GM21737 (cell line): ENCODE measurements at regions not wholly inside any gene's neighbourhood (a gene's known extent, or its start where the extent isn't known, plus 50 kb on each side); places are given as distances from the start of the nearest gene placed in this dataset.

Experiments
- ATAC-seq: cut with Tn5 transposase; IDR thresholded peaks from one replicate; pipeline ENCODE4 v1.9.1; 2021; ENCODE audit warnings: mild to moderate bottlenecking, moderate library complexity; ENCODE audit not compliant: unreplicated experiment

DNA sequence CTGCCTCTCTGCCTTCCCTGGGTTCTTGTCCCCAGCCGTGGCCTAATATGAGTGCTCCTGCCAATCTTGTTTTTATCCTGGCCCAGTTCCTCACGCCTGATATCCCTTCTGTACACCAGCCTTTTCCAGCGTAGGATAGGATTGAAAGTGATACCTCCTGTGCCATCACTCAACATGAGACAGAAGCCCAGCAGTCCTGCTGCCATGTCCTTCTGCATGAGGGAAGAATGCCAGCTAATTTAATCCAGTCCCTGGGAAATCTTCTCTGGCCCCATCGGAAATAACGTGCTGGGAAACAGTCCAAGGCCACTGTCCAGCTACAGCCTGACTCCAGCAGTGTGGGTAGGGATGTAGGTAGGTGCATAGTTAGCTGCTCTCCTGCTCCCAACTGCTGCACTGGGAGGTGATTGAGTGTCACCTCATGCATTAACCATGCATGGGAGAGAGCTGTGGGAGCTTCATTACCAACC lies 92.0 kb upstream of the TPM1 start:
- ATAC-seq, result no peak

- no peak for ATAC-seq
Measured at GRCh38 chr15:62951481-62951880, 91.1 kb upstream of the TPM1 start.

DNA sequence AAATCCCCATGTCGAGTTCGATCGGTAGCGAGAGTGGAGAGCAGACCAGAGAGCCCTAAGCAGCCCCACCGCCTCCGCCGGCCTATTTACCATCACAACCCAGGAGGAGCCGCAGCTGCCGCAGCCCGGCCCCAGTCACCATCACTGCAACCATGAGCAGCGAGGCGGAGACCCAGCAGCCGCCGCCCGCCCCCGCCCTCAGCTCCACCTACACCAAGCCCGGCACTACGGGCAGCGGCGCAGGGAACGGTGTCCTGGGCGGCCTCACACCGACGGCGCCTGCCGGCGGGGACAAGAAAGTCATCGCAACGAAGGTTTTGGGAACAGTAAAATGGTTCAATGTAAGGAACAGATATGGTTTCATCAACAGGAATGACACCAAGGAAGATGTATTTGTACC lies 89.5 kb upstream of the TPM1 start:
- ATAC-seq, result no peak

DNA sequence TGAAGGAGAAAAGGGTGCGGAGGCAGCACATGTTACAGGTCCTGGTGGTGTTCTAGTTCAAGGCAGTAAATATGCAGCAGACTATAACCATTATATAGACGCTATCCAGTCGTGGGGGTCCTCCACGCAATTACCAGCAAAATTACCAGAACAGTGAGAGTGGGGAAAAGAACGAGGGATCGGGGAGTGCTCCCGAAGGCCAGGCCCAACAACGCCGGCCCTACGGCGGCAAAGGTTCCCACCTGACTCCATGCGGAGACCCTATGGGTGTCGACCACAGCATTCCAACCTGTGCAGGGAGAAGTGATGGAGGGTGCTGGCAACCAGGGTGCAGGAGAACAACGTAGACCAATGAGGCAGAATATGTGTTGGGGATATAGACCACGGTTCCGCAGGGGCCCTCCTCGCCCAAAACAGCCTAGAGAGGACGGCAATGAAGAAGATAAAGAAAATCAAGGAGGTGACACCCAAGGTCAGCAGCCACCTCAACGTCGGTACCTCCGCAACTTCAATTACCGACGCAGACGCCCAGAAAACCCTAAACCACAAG lies 89.0 kb upstream of the TPM1 start:
- no peak for ATAC-seq

DNA sequence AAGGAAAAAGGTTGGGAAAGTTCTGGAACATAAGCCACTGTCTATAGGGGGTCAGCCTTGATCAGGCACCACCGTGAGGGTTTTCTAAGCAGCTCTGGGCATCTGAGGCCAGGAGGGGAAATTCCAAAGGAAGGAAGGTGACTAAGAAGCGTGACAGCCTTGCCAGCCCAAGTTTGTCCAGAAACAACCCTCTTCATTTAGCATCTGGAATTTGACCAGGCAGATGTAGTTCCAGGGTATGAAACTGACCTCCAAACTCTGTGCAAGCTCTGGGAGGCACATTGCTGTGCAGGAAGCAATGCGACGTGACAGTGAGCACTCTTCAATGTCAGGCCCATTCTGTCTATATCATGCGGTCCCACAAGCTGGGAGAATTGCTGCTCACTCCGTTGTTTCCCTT lies 85.4 kb upstream of the TPM1 start:
- no peak for ATAC-seq

DNA sequence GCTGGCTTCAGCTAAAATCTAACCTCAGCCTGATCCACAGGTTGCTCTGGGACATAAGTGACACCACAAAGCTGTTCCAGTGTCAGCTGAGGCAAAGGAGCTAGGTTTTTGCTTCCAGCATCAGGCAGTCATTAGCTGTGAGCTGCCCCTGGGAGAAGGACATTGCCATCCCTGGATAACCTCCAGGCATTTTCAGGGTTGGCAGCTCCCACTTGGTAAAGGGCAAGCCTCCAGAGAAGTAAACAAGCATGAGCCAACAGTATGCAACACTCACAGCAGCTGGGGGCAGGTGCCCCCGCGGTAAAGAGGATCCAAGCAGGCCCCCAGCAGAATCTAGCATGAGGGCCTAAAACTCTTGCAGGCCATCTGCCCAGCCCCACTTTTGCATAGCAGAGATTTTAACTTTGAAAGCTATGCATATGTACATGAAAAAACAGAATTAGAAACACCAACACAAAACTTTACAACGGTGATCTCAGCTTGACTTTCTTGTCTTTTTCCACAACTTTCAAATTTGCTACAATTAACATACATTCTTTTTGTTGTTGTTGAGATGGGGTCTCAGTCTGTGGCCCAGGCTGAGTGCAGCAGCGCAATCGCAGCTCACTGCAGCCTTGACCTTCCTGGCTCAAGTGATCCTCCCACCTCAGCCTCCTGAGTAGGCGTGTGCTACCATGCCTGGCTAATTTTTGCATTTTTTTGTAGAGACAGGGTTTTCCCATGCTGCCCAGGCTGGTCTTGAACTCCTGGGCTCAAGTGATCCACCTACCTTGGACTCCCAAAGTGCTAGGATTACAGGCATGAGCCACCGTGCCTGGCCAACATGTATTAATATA lies 83.8 kb upstream of the TPM1 start:
- no peak for ATAC-seq

DNA sequence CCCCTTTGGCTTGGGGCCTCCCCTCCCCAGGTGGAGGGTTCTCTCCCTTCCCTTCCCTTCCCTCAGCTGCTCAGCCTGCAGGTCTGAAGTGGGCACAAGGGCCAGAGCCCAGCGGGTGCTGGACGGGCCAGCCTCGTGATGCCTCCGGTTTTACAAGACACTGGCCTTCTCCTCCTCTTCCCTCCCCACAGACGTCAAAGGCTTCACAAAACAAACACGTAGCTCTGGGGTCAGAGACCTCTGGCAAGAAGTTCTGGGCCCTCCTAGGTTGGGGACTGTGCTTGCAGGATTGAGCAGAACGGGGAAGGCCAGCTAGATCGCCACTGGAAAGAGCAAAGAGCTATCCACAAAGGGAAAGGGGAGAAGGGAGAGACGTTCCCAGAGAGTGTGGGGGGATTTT lies 81.4 kb upstream of the TPM1 start:
- no peak for ATAC-seq

- ATAC-seq, result no peak
Measured at GRCh38 chr15:62962101-62962995, 80.2 kb upstream of the TPM1 start.

DNA sequence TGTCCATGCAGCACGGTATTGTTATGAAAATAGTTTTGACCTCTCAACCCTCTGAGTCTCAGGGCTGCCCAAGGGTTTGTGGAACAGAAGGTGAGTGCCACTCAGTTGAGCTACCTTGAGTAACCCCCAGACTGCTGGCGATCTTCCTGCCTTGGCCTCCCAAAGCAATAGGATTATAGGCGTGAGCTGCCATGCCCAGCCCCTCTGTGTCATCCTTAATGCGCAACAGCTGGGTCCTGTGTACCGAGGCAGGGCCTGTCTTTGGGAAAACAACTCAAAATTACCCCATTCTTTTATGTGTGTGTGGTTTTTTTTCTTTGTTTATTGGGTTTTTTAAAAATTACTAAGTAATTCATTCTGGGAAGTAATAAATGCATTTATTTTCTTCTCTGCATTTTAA lies 78.3 kb upstream of the TPM1 start:
- no peak for ATAC-seq

DNA sequence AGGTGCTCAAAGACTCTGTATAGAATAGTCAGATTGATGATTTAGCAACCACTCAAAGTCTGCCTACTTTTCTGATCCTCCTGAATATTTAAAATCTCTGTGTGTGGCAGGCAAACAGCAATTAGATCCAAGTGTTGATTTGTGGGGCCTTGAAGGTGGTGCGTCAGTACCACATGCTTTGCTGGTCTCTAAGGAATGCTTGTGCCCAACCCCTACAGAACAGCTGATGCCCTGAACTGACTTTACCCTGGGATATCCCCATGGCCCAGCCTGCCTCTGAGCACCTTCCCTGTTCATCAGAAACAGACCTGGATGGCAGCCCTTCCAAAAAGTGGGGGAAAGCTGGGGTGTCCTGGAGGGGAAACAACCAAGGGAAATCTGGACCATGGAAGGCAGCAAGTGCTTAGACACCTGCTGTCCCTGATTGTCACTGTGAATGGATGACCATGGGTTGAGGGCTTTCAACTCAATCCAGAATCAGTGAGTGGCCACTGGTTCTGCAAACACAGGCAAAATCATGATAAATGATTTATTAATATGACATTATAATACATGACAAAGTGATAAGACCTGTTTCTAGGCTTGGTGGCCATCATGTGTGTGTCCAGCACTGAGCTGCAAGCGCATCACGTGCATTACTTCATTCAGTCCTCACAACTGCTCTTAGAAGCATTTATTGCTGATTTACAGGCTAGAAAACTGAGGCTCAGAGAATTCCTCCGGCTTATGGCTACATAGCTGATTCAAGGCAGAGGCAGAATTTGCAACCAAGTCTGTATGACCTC lies 76.1 kb upstream of the TPM1 start:
- ATAC-seq, result no peak

- no peak for ATAC-seq
Measured at GRCh38 chr15:62968699-62969098, 73.8 kb upstream of the TPM1 start.

- ATAC-seq, result no peak
Measured at GRCh38 chr15:62969442-62970089, 73.0 kb upstream of the TPM1 start.

DNA sequence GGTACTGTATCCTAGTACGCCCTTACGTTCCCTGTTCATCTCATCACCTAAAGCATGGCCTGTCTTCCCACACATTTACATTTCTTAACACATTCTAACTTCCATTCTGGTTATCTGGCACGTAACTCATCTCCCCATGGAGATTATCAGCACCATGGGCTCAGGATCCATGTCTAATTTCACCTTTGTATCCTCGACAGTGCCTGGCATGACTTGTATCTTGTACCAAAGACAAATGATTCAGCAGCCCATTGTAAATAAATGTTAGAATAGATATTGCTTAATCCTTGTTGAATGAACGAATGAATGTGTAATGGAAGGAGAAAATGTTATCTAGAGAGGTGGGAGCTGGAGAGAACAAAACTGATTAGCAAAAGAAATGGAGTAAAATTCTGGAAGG lies 69.7 kb upstream of the TPM1 start:
- ATAC-seq, result no peak

- no peak for ATAC-seq
Measured at GRCh38 chr15:62975515-62975914, 67.0 kb upstream of the TPM1 start.

DNA sequence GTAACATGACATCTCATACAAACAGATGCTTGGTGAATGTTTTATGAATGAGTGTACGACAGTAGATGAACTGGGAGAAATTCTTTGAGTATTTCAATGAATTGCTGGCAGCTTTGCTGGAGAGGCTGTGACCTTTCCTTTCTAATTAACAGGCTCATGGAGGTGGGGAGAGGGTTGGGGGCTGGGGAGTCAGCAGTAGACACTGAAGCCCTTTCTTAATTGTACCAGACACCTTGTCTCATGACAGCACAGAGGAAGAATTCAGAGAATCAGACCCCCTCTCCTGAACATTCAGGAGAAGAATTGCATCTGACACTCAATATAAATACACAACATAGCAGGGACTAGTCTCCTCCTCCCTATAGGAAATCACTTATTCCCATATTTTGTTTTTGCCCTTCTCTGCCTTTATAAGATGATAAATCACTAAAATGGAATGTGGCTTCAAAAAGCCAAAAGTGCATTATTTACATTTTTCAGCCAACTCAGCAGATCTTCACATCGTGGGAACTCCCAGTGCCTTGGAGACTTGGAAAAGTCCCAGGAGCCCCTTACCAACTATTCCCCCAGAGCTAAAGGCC lies 66.2 kb upstream of the TPM1 start:
- ATAC-seq, result no peak

GRCh38 chr15:62977952-62978811 lies 64.4 kb upstream of the TPM1 start:
- no peak for ATAC-seq

DNA sequence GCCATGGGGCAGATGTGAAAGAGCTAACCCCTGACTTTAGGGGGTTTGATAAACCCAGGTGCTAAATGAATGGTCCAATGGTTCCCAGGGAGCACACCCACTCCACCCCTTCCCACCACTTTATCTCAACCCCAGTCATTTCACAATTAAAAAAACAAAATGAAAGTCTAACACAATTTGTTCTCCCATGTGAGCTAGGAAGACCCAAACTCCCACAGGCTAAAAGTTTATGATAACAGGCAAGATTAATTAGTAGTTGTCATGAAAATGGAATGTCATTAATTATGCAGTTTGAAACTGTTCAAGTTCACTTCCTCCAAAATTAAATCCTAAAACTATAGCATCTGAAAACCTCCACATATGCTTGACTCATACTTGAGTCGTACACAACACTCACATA lies 63.3 kb upstream of the TPM1 start:
- ATAC-seq, result no peak

DNA sequence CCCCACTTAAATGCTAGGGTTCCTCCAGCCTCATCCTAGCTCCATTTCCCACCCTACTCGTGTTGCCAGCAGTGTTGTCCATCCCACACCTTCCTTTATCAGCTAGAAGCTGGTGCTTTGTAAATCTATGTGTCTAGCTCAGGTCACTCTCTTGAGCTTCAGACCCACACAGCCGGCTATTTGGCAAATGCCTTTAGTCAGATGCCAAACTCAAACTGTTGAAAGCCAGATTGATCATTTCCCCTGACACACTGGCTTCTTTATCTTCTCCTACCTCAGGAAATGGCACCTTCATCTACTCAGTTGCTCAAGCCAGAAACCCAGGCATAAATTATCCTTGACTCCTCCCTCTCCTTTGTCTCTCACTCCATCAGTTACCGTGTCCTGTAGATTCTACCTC lies 61.5 kb upstream of the TPM1 start:
- no peak for ATAC-seq

GRCh38 chr15:62983956-62984355 lies 58.6 kb upstream of the TPM1 start:
- no peak for ATAC-seq
